Thyroid gland (tissue), 4 donors: ENCODE measurements at regions not wholly inside any gene's neighbourhood (a gene's known extent, or its start where the extent isn't known, plus 50 kb on each side); places are given as distances from the start of the nearest gene placed in this dataset.

Experiments
- DNase-seq, 2 donors: peaks; one replicate each; pipeline ENCODE4 v3.0.0-alpha.2; 2019
- H3K27ac ChIP-seq, 3 donors: fragments of 200-600 bp; sonication (generic); 1 replicate in 2 of 3; 2 replicates in 1 of 3; pipeline ENCODE4 v1.5.1; 2016 to 2019; ENCODE audit warnings: mild to moderate bottlenecking in 1 of 3, moderate library complexity in 1 of 3
- H3K27me3 ChIP-seq: fragments of 200-600 bp; sonication (generic); one replicate; pipeline ENCODE4 v1.5.1; 2019
- H3K36me3 ChIP-seq, 2 donors: fragments of 200-600 bp; sonication (generic); one replicate each; pipeline ENCODE4 v1.5.1; 2016 to 2019
- H3K4me1 ChIP-seq, 2 donors: fragments of 200-600 bp; sonication (generic); one replicate each; pipeline ENCODE4 v1.5.1; 2017 to 2019
- H3K4me3 ChIP-seq, 3 donors: fragments of 200-600 bp; sonication (generic); replicated peaks in 1 of 3; 1 replicate in 2 of 3; 2 replicates in 1 of 3; pipeline ENCODE4 v1.5.1; 2016; ENCODE audit warnings: mild to moderate bottlenecking in 1 of 3
- H3K9me3 ChIP-seq: fragments of 200-600 bp; sonication (generic); one replicate; pipeline ENCODE4 v1.5.1; 2017
- CTCF ChIP-seq, 6 experiments: fragments of 200-600 bp in 3 of 6; fragments of 450-650 bp in 3 of 6; sonication (generic) in 3 of 6; IDR thresholded peaks; one replicate each; pipeline ENCODE4 v1.5.1; 2016 to 2019; ENCODE audit warnings: antibody characterized with exemption in 6 of 6, mild to moderate bottlenecking in 2 of 6, inconsistent platforms in 1 of 6, moderate library complexity in 1 of 6
- POLR2A ChIP-seq, 2 donors: fragments of 450-650 bp; IDR thresholded peaks; one replicate each; pipeline ENCODE4 v1.6.1; 2017; ENCODE audit warnings: antibody characterized with exemption in 2 of 2, mild to moderate bottlenecking in 2 of 2, moderate library complexity in 1 of 2
- WGBS, 2 donors: methylation state at CpG; one replicate each; pipeline ENCODE4 v1.1.5; 2017; 5-methylcytosine and 5-hydroxymethylcytosine counted together
- intact Hi-C: fragments of 100-400 bp; cut with DNase I; formaldehyde crosslinking; loops from one replicate; pipeline ENCODE4 v1.15.1; 2023

GRCh38 chr5:19196631-19197030 is 791.4 kb downstream of the CDH18 start:
- no peak overlapping the region for H3K4me3 ChIP-seq
- no peaks in the 10 kb centered on the region for H3K4me1 ChIP-seq
- no peak overlapping the region for H3K27ac ChIP-seq
- H3K27me3 ChIP-seq = no peaks in the 10 kb centered on the region
- TF ChIP-seq POLR2A (IDR thresholded peaks at IDR 0.05) (no peak), CTCF (IDR thresholded peaks at IDR 0.05) (no peak)
- intact Hi-C loops = no loop called here
- DNase-seq = no peak
- no peaks in the 10 kb centered on the region for H3K9me3 ChIP-seq
- H3K36me3 ChIP-seq = no peaks in the 10 kb centered on the region

- WGBS, 2 donors = 89 to 92% methylated on average over 6 of the region's 6 CpGs
- Histone ChIP-seq H3K27me3 (no peaks in the 10 kb centered on the region), H3K4me3 (no peak overlapping the region), H3K36me3 (no peaks in the 10 kb centered on the region), H3K27ac (no peak overlapping the region), H3K9me3 (no peaks in the 10 kb centered on the region), H3K4me1 (no peaks in the 10 kb centered on the region)
- TF ChIP-seq CTCF (IDR thresholded peaks at IDR 0.05) = no peak
- no peak for TF ChIP-seq POLR2A (IDR thresholded peaks at IDR 0.05)
- intact Hi-C loops = no loop called here
- no peak for DNase-seq
These were observed 787.7 kb downstream of the CDH18 start for GRCh38 chr5:19200251-19200650.

- intact Hi-C loops = no loop called here
- TF ChIP-seq POLR2A (IDR thresholded peaks at IDR 0.05) = no peak
- no peak for TF ChIP-seq CTCF (IDR thresholded peaks at IDR 0.05)
- H3K27ac ChIP-seq = no peak overlapping the region
- 100% methylated on average over 2 of the region's 4 CpGs for WGBS, 2 donors
- no peaks in the 10 kb centered on the region for H3K9me3 ChIP-seq
- no peaks in the 10 kb centered on the region for H3K36me3 ChIP-seq
- no peaks in the 10 kb centered on the region for H3K4me1 ChIP-seq
- H3K27me3 ChIP-seq = no peaks in the 10 kb centered on the region
- DNase-seq = no peak
- no peak overlapping the region for H3K4me3 ChIP-seq
These were observed 779.6 kb downstream of the CDH18 start for GRCh38 chr5:19208397-19208796.

- no peaks in the 10 kb centered on the region for H3K27me3 ChIP-seq
- 81 to 82% methylated on average over 1 of the region's 1 CpG for WGBS, 2 donors
- DNase-seq = no peak
- no peak for TF ChIP-seq CTCF (IDR thresholded peaks at IDR 0.05)
- no peak for TF ChIP-seq POLR2A (IDR thresholded peaks at IDR 0.05)
- intact Hi-C loops = no loop called here
- no peaks in the 10 kb centered on the region for H3K4me1 ChIP-seq
- no peak overlapping the region for H3K27ac ChIP-seq
- no peaks in the 10 kb centered on the region for H3K36me3 ChIP-seq
- H3K4me3 ChIP-seq = no peak overlapping the region
- no peaks in the 10 kb centered on the region for H3K9me3 ChIP-seq
These were observed 777.1 kb downstream of the CDH18 start for GRCh38 chr5:19210886-19211285.

GRCh38 chr5:19229179-19229835 is 758.7 kb downstream of the CDH18 start:
- intact Hi-C loops = no loop called here
- Histone ChIP-seq H3K4me1 (no peaks in the 10 kb centered on the region), H3K27me3 (no peaks in the 10 kb centered on the region), H3K27ac (no peak overlapping the region), H3K9me3 (no peaks in the 10 kb centered on the region), H3K4me3 (no peak overlapping the region), H3K36me3 (no peaks in the 10 kb centered on the region)
- TF ChIP-seq POLR2A (IDR thresholded peaks at IDR 0.05) (no peak), CTCF (IDR thresholded peaks at IDR 0.05) (no peak)
- DNase-seq = no peak
- WGBS, 2 donors = 88 to 93% methylated on average over 3 of the region's 3 CpGs
